Neural progenitor cell (in vitro differentiated cells): ENCODE measurements at regions not wholly inside any gene's neighbourhood (a gene's known extent, or its start where the extent isn't known, plus 50 kb on each side); places are given as distances from the start of the nearest gene placed in this dataset.

ENCODE experiments used
- DNase-seq: peaks from one replicate; pipeline ENCODE4 v3.0.0-alpha.2; 2016; ENCODE audit warnings: low spot score
- H2AFZ ChIP-seq: fragments of 200-600 bp; sonication (generic); replicated peaks from 2 replicates; pipeline ENCODE4 v1.6.1; 2016; ENCODE audit warnings: antibody characterized with exemption
- H3F3A ChIP-seq: fragments of 200-600 bp; sonication (generic); 2 replicates; pipeline ENCODE4 v1.6.1; 2016; ENCODE audit warnings: antibody characterized with exemption, low read depth
- H3K27ac ChIP-seq: fragments of 200-600 bp; sonication (generic); 2 replicates; pipeline ENCODE4 v1.5.1; 2016; ENCODE audit warnings: mild to moderate bottlenecking
- H3K27me3 ChIP-seq: fragments of 200-600 bp; sonication (generic); 2 replicates; pipeline ENCODE4 v1.6.1; 2016; ENCODE audit warnings: mild to moderate bottlenecking, moderate library complexity
- H3K36me3 ChIP-seq: fragments of 200-600 bp; sonication (generic); 2 replicates; pipeline ENCODE4 v1.5.1; 2016
- H3K4me1 ChIP-seq: fragments of 200-600 bp; sonication (generic); 2 replicates; pipeline ENCODE4 v1.6.1; 2016; ENCODE audit warnings: mixed run types
- H3K4me2 ChIP-seq: fragments of 200-600 bp; sonication (generic); 2 replicates; pipeline ENCODE4 v1.6.1; 2016
- H3K4me3 ChIP-seq: fragments of 200-600 bp; sonication (generic); 2 replicates; pipeline ENCODE4 v1.5.1; 2016
- H3K79me2 ChIP-seq: fragments of 200-600 bp; sonication (generic); 2 replicates; pipeline ENCODE4 v1.6.1; 2016; ENCODE audit warnings: low read depth
- H3K9ac ChIP-seq: fragments of 200-600 bp; sonication (generic); 2 replicates; pipeline ENCODE4 v1.6.1; 2016
- H3K9me3 ChIP-seq: fragments of 200-600 bp; sonication (generic); 2 replicates; pipeline ENCODE4 v1.5.1; 2016; ENCODE audit warnings: low read depth
- H4K20me1 ChIP-seq: fragments of 200-600 bp; sonication (generic); 2 replicates; pipeline ENCODE4 v1.6.1; 2016; ENCODE audit warnings: low read depth
- H3K27ac Mint-ChIP-seq: 3 replicates; pipeline ENCODE4 v1.8.0; 2021; ENCODE audit warnings: mixed read lengths
- H3K27me3 Mint-ChIP-seq: 2 replicates; pipeline ENCODE4 v1.8.0; 2022; ENCODE audit warnings: low read depth, mild to moderate bottlenecking, inconsistent platforms, moderate library complexity, mixed read lengths; ENCODE audit not compliant: insufficient read depth
- H3K36me3 Mint-ChIP-seq: 3 replicates; pipeline ENCODE4 v1.8.0; 2021; ENCODE audit warnings: mixed read lengths
- H3K4me1 Mint-ChIP-seq: 3 replicates; pipeline ENCODE4 v1.8.0; 2021; ENCODE audit warnings: mixed read lengths
- H3K4me3 Mint-ChIP-seq: 3 replicates; pipeline ENCODE4 v1.8.0; 2021; ENCODE audit warnings: mild to moderate bottlenecking, moderate library complexity, mixed read lengths
- H3K9me3 Mint-ChIP-seq: 3 replicates; pipeline ENCODE4 v1.8.0; 2020; ENCODE audit warnings: mixed read lengths
- EZH2 ChIP-seq: fragments of 200-600 bp; sonication (generic); IDR thresholded peaks from 2 replicates; pipeline ENCODE4 v1.6.1; 2017; ENCODE audit warnings: antibody characterized with exemption, mild to moderate bottlenecking, moderate library complexity
- EZH2phosphoT487 ChIP-seq: fragments of 200-600 bp; sonication (generic); IDR thresholded peaks from 2 replicates; pipeline ENCODE4 v1.6.1; 2017; ENCODE audit warnings: antibody characterized with exemption
- TF ChIP-seq, protein P1 (sequence below): fragments of 200-600 bp; sonication (generic); IDR thresholded peaks from 2 replicates; pipeline ENCODE4 v1.5.1; 2017; ENCODE audit warnings: antibody characterized with exemption, mild to moderate bottlenecking

DNA sequence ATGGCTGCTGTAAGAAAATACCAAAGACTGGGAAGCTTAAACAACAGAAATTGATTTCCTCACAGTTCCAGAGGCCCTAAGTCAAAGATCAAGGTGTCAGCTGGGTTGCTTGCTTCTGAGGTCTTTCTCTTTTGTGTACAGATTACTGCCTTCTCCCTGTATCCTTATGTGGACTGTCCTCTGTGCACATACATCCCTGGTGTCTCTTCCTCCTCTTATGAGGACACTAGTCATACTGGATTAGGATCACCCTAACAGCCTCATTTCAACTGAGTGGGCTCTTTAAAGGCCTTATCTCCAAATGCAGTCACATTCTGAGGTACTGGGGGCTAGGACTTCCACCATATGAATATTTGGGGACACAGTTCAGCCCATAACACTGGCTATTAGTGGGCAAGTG is 130.0 kb upstream of the DTNBP1 start:
- no peak overlapping the region for H3K9ac ChIP-seq
- peaks cover 3% of the 10 kb centered on the region for H3K36me3 Mint-ChIP-seq
- H3K27ac Mint-ChIP-seq: peak overlapping the region; percentile 55
- no peak overlapping the region for H3K4me2 ChIP-seq
- no peak for DNase-seq
- peaks cover 3% of the 10 kb centered on the region for H3K27me3 Mint-ChIP-seq
- no peak overlapping the region for H3K4me3 ChIP-seq
- peaks cover 6% of the 10 kb centered on the region for H3K9me3 Mint-ChIP-seq
- no peaks in the 10 kb centered on the region for H3K27me3 ChIP-seq
- no peaks in the 10 kb centered on the region for H3K9me3 ChIP-seq
- H3K27ac ChIP-seq: no peak overlapping the region
- no peak overlapping the region for H2AFZ ChIP-seq
- peaks cover 24% of the 10 kb centered on the region for H3K4me1 Mint-ChIP-seq
- no peaks in the 10 kb centered on the region for H4K20me1 ChIP-seq
- H3K4me1 ChIP-seq: no peaks in the 10 kb centered on the region
- no peaks in the 10 kb centered on the region for H3K36me3 ChIP-seq
- no peak overlapping the region for H3K4me3 Mint-ChIP-seq
- no peaks in the 10 kb centered on the region for H3K79me2 ChIP-seq
- no peaks in the 10 kb centered on the region for H3F3A ChIP-seq
- TF ChIP-seq, protein P1, sequence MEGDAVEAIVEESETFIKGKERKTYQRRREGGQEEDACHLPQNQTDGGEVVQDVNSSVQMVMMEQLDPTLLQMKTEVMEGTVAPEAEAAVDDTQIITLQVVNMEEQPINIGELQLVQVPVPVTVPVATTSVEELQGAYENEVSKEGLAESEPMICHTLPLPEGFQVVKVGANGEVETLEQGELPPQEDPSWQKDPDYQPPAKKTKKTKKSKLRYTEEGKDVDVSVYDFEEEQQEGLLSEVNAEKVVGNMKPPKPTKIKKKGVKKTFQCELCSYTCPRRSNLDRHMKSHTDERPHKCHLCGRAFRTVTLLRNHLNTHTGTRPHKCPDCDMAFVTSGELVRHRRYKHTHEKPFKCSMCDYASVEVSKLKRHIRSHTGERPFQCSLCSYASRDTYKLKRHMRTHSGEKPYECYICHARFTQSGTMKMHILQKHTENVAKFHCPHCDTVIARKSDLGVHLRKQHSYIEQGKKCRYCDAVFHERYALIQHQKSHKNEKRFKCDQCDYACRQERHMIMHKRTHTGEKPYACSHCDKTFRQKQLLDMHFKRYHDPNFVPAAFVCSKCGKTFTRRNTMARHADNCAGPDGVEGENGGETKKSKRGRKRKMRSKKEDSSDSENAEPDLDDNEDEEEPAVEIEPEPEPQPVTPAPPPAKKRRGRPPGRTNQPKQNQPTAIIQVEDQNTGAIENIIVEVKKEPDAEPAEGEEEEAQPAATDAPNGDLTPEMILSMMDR: no peak
- TF ChIP-seq EZH2 (no peak), EZH2phosphoT487 (no peak)

DNA sequence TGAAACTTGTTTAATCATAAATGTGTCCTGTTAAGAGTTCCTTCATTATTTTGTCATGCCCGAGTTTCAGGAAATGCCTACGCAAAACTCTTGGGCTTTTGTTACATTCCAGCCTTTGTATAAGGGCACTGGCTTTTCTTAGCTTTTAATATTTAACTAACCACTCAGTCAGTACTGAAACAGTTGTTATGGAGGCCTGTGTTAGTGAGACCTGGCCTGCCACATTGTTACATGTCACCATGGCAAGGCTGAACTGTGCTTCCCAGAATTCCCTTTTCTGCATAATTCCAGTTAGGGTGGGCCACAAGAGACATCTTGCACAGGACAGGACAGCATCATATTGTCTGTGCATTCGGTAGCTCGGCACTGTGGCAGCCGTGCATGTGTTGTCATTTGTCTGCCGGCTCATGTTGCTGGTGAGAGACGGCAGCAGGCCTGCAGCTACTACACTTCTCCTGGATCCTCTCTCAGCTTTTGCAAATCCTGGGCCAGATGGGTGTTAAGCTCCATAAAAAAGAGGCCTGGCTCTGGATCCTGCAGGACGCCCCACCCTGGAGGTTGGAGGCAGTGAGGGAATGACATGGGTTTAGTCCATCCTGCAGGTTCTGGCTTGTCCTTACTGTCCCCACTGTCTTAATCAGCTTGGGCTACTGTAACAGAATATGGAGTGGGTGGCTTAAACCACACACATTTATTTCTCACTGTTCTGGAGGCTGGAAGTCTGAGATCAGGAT is 128.8 kb upstream of the DTNBP1 start:
- H3K27ac Mint-ChIP-seq: no peak overlapping the region
- Histone ChIP-seq H3K27ac (no peak overlapping the region), H3K79me2 (no peaks in the 10 kb centered on the region), H3K27me3 (no peaks in the 10 kb centered on the region), H3F3A (no peaks in the 10 kb centered on the region), H3K9ac (no peak overlapping the region), H3K4me2 (no peak overlapping the region), H3K36me3 (no peaks in the 10 kb centered on the region), H3K9me3 (no peaks in the 10 kb centered on the region), H3K4me3 (no peak overlapping the region), H2AFZ (no peak overlapping the region), H3K4me1 (no peaks in the 10 kb centered on the region), H4K20me1 (no peaks in the 10 kb centered on the region)
- H3K36me3 Mint-ChIP-seq: peaks cover 1% of the 10 kb centered on the region
- H3K4me3 Mint-ChIP-seq: no peak overlapping the region
- TF ChIP-seq EZH2: no peak
- TF ChIP-seq EZH2phosphoT487: no peak
- TF ChIP-seq, protein P1: no peak
- peaks cover 3% of the 10 kb centered on the region for H3K27me3 Mint-ChIP-seq
- DNase-seq: no peak
- peaks cover 24% of the 10 kb centered on the region for H3K4me1 Mint-ChIP-seq
- H3K9me3 Mint-ChIP-seq: peaks cover 2% of the 10 kb centered on the region

DNA sequence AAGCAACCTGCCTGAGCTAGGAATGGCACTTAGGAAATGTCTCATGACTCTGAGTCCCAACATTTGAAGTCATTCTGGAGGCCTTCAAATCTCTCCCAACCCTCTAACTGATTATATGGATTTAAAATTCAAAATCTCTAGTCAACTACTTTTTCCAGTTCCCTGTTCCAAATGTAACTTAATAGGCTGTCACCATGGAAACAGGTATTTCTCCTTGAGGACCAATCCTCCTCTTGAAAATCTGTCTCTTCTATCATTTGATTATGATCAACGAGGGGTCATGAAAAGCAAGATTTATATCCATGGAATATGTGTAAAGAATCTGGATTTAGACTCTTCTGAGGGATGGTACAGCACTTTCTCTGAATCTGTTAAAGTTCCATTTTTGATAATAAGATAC is 127.3 kb upstream of the DTNBP1 start:
- no peaks in the 10 kb centered on the region for H3K27me3 ChIP-seq
- no peak for DNase-seq
- H3K36me3 ChIP-seq: no peaks in the 10 kb centered on the region
- no peak overlapping the region for H2AFZ ChIP-seq
- Mint-ChIP-seq H3K9me3 (peaks cover under 1% of the 10 kb centered on the region), H3K4me3 (no peak overlapping the region), H3K27ac (no peak overlapping the region), H3K36me3 (peaks cover 1% of the 10 kb centered on the region), H3K4me1 (peaks cover 24% of the 10 kb centered on the region), H3K27me3 (peaks cover 7% of the 10 kb centered on the region)
- H4K20me1 ChIP-seq: no peaks in the 10 kb centered on the region
- no peak overlapping the region for H3K9ac ChIP-seq
- no peaks in the 10 kb centered on the region for H3K79me2 ChIP-seq
- no peaks in the 10 kb centered on the region for H3K4me1 ChIP-seq
- no peaks in the 10 kb centered on the region for H3F3A ChIP-seq
- TF ChIP-seq, protein P1: no peak
- TF ChIP-seq EZH2 (no peak), EZH2phosphoT487 (no peak)
- H3K4me3 ChIP-seq: no peak overlapping the region
- H3K27ac ChIP-seq: no peak overlapping the region
- H3K9me3 ChIP-seq: no peaks in the 10 kb centered on the region
- no peak overlapping the region for H3K4me2 ChIP-seq
